ENCODE measurements at regions not wholly inside any gene's neighbourhood (a gene's known extent, or its start where the extent isn't known, plus 50 kb on each side); places are given as distances from the start of the nearest gene placed in this dataset.
"Not testable (repeated sequence)": the region's sequence is repeated elsewhere in the genome, so short reads cannot be mapped to it uniquely, and the experiment has no call there.

- H3K4me3 ChIP-seq (ENCODE audit: low read depth in 1 of 2, low read length in 2 of 2): no peak overlapping the region
- H3K4me1 ChIP-seq (ENCODE audit: control insufficient read depth in 2 of 2, insufficient read depth in 2 of 2, low read length in 1 of 2): no peaks in the 10 kb centered on the region
- peaks cover 3 to 6% of the 10 kb centered on the region in 2 donors for H3K27me3 ChIP-seq (ENCODE audit: control insufficient read depth in 1 of 2, insufficient read depth in 2 of 2, low read length in 2 of 2)
- WGBS, 2 donors: 60 to 71% methylated on average over 3 of the region's 3 CpGs
- no peak overlapping the region for H3K27ac ChIP-seq (ENCODE audit: low read depth in 2 of 2, low read length in 1 of 2)
- H3K9me3 ChIP-seq (ENCODE audit: control insufficient read depth in 2 of 2, insufficient read depth in 1 of 2, low read depth in 1 of 2, low read length in 1 of 2): no peaks in the 10 kb centered on the region
- H3K36me3 ChIP-seq (ENCODE audit: control insufficient read depth in 2 of 2, insufficient read depth in 2 of 2, low read length in 1 of 2): no peaks in the 10 kb centered on the region
Observed at GRCh38 chr2:37797081-37797480, 125.6 kb upstream of the CDC42EP3 start.

GRCh38 chr2:37798315-37799005 is 126.6 kb upstream of the RMDN2 start:
- Histone ChIP-seq H3K4me1 (ENCODE audit: control insufficient read depth in 2 of 2, insufficient read depth in 2 of 2, low read length in 1 of 2) (peaks cover 0 to 3% of the 10 kb centered on the region in 2 donors), H3K27ac (ENCODE audit: low read depth in 2 of 2, low read length in 1 of 2) (no peak overlapping the region), H3K4me3 (ENCODE audit: low read depth in 1 of 2, low read length in 2 of 2) (no peak overlapping the region), H3K36me3 (ENCODE audit: control insufficient read depth in 2 of 2, insufficient read depth in 2 of 2, low read length in 1 of 2) (no peaks in the 10 kb centered on the region), H3K9me3 (ENCODE audit: control insufficient read depth in 2 of 2, insufficient read depth in 1 of 2, low read depth in 1 of 2, low read length in 1 of 2) (no peaks in the 10 kb centered on the region), H3K27me3 (ENCODE audit: control insufficient read depth in 1 of 2, insufficient read depth in 2 of 2, low read length in 2 of 2) (peaks cover 3 to 6% of the 10 kb centered on the region in 2 donors)

DNA sequence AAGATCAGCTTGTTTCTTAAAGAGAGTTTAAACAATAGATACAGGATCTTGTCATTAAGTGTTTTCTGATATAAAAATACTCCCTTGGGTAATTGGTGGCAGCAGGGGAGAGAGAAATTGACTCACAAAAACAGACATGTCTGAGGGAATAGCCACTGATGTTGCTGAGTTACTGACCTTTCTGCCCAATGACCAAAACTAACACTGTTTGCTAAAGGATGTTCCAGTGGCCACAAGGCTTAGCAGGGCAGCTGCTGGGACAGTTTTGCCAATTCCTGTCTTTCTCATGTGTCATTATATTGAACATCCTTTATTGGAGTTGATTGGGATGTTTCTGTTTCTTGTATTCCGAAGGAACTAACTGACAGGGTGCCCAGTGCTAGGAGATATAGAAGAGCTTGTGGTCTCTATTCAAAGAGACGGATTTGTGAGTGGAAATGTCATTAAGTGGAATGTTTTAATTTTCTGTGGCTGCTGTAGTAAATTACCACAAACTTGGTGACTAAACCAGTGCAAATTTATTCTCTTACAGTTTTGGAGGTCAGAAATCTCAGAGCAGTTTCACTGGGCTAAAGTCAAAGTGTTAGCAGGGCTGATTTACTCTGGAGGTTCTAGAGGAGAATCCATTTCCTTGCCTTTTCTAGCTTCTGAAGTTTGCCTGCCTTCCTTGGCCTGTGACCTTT is 124.8 kb upstream of the RMDN2 start:
- H3K27me3 ChIP-seq (ENCODE audit: control insufficient read depth in 1 of 2, insufficient read depth in 2 of 2, low read length in 2 of 2): peaks cover 3 to 6% of the 10 kb centered on the region in 2 donors
- no peak overlapping the region for H3K27ac ChIP-seq (ENCODE audit: low read depth in 2 of 2, low read length in 1 of 2)
- H3K4me3 ChIP-seq (ENCODE audit: low read depth in 1 of 2, low read length in 2 of 2): no peak overlapping the region
- H3K9me3 ChIP-seq (ENCODE audit: control insufficient read depth in 2 of 2, insufficient read depth in 1 of 2, low read depth in 1 of 2, low read length in 1 of 2): no peaks in the 10 kb centered on the region
- WGBS, 2 donors: 93 to 97% methylated on average over 2 of the region's 2 CpGs
- H3K4me1 ChIP-seq (ENCODE audit: control insufficient read depth in 2 of 2, insufficient read depth in 2 of 2, low read length in 1 of 2): peaks cover 0 to 3% of the 10 kb centered on the region in 2 donors
- H3K36me3 ChIP-seq (ENCODE audit: control insufficient read depth in 2 of 2, insufficient read depth in 2 of 2, low read length in 1 of 2): no peaks in the 10 kb centered on the region

- Histone ChIP-seq H3K4me1 (ENCODE audit: control insufficient read depth in 2 of 2, insufficient read depth in 2 of 2, low read length in 1 of 2) (peaks cover 0 to 3% of the 10 kb centered on the region in 2 donors), H3K27me3 (ENCODE audit: control insufficient read depth in 1 of 2, insufficient read depth in 2 of 2, low read length in 2 of 2) (peaks cover 1 to 6% of the 10 kb centered on the region in 2 donors), H3K4me3 (ENCODE audit: low read depth in 1 of 2, low read length in 2 of 2) (no peak overlapping the region), H3K9me3 (ENCODE audit: control insufficient read depth in 2 of 2, insufficient read depth in 1 of 2, low read depth in 1 of 2, low read length in 1 of 2) (no peaks in the 10 kb centered on the region), H3K27ac (ENCODE audit: low read depth in 2 of 2, low read length in 1 of 2) (peak overlapping the region in 1 of 2 donors; percentile 26), H3K36me3 (ENCODE audit: control insufficient read depth in 2 of 2, insufficient read depth in 2 of 2, low read length in 1 of 2) (no peaks in the 10 kb centered on the region)
- 56 to 63% methylated on average over 4 of the region's 4 CpGs for WGBS, 2 donors
Observed at GRCh38 chr2:37802211-37802752, 122.8 kb upstream of the RMDN2 start.

DNA sequence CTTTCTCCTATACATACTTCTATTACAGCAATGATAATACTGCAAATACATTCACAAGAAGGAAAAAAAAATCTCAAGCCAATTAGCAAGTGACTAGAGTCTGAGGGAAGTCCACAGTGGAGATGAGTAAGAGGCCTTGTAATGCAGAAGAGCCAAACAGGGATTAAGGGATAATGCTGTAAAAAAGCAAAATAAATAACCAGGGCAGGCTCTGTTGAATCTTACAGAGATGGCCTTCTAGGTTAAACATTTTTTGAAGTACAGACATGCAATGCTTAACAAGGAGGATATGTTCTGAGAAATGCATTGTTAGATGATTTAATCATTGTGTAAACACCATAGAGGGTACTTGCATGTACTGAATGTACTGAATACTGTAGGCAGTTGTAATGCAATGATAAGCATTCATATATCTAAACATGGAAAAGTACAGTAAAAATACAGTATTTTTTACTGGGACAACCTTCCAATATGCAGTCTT is 122.1 kb upstream of the RMDN2 start:
- Histone ChIP-seq H3K9me3 (ENCODE audit: control insufficient read depth in 2 of 2, insufficient read depth in 1 of 2, low read depth in 1 of 2, low read length in 1 of 2) (no peaks in the 10 kb centered on the region), H3K27me3 (ENCODE audit: control insufficient read depth in 1 of 2, insufficient read depth in 2 of 2, low read length in 2 of 2) (peaks cover 0 to 6% of the 10 kb centered on the region in 2 donors), H3K4me1 (ENCODE audit: control insufficient read depth in 2 of 2, insufficient read depth in 2 of 2, low read length in 1 of 2) (peaks cover 0 to 3% of the 10 kb centered on the region in 2 donors), H3K27ac (ENCODE audit: low read depth in 2 of 2, low read length in 1 of 2) (no peak overlapping the region), H3K36me3 (ENCODE audit: control insufficient read depth in 2 of 2, insufficient read depth in 2 of 2, low read length in 1 of 2) (no peaks in the 10 kb centered on the region), H3K4me3 (ENCODE audit: low read depth in 1 of 2, low read length in 2 of 2) (no peak overlapping the region)

DNA sequence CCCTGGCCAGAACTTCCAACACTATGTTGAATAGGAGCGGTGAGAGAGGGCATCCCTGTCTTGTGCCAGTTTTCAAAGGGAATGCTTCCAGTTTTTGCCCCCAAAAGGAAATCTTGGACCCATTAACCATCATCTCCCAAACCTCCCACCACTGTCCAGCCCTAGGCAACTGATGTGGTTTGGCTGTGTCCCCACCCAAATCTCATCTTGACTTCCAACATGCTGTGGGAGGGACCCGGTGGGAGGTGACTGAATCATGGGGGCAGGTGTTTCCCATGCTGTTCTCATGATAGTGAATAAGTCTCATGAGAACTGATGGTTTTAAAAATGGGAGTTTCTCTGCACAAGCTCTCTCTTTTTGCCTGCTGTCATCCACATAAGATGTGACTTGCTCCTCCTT is 119.1 kb upstream of the RMDN2 start:
- not testable (repeated sequence) for H3K9me3 ChIP-seq (ENCODE audit: control insufficient read depth in 2 of 2, insufficient read depth in 1 of 2, low read depth in 1 of 2, low read length in 1 of 2)

DNA sequence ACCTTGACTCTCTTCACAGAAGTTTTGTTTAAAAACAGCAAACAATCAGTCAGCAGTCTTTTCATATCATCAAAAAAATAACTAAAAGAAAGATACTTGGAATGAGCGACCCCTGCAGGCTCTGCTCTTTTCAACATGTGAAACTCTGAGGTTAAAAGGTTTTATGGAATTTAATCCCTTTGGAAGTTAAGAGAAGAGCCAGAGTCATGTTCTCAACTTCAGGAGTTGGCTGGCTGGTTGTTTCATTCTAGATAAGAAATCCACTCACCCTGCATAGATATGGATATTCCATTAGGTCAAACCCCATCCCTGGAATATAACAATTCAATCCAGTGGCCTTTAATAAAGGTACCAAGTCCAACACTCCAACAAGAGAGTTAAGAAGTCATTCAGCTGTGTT is 115.6 kb upstream of the RMDN2 start:
- no peak overlapping the region for H3K4me3 ChIP-seq (ENCODE audit: low read depth in 1 of 2, low read length in 2 of 2)
- H3K36me3 ChIP-seq (ENCODE audit: control insufficient read depth in 2 of 2, insufficient read depth in 2 of 2, low read length in 1 of 2): no peaks in the 10 kb centered on the region
- no peak overlapping the region for H3K27ac ChIP-seq (ENCODE audit: low read depth in 2 of 2, low read length in 1 of 2)
- H3K9me3 ChIP-seq (ENCODE audit: control insufficient read depth in 2 of 2, insufficient read depth in 1 of 2, low read depth in 1 of 2, low read length in 1 of 2): no peaks in the 10 kb centered on the region
- no peaks in the 10 kb centered on the region for H3K4me1 ChIP-seq (ENCODE audit: control insufficient read depth in 2 of 2, insufficient read depth in 2 of 2, low read length in 1 of 2)
- H3K27me3 ChIP-seq (ENCODE audit: control insufficient read depth in 1 of 2, insufficient read depth in 2 of 2, low read length in 2 of 2): no peaks in the 10 kb centered on the region
- WGBS, 2 donors: 34 to 49% methylated on average over 1 of the region's 1 CpG

More for the DNA sequence above, 119.1 kb upstream of the RMDN2 start:
- not testable (repeated sequence) for H3K36me3 ChIP-seq (ENCODE audit: control insufficient read depth in 2 of 2, insufficient read depth in 2 of 2, low read length in 1 of 2); H3K27me3 ChIP-seq (ENCODE audit: control insufficient read depth in 1 of 2, insufficient read depth in 2 of 2, low read length in 2 of 2); H3K4me1 ChIP-seq (ENCODE audit: control insufficient read depth in 2 of 2, insufficient read depth in 2 of 2, low read length in 1 of 2); H3K4me3 ChIP-seq (ENCODE audit: low read depth in 1 of 2, low read length in 2 of 2); H3K27ac ChIP-seq (ENCODE audit: low read depth in 2 of 2, low read length in 1 of 2)
- 79 to 93% methylated on average over 2 of the region's 2 CpGs for WGBS, 2 donors

- Histone ChIP-seq H3K4me3 (ENCODE audit: low read depth in 1 of 2, low read length in 2 of 2) (no peak overlapping the region), H3K27ac (ENCODE audit: low read depth in 2 of 2, low read length in 1 of 2) (no peak overlapping the region), H3K9me3 (ENCODE audit: control insufficient read depth in 2 of 2, insufficient read depth in 1 of 2, low read depth in 1 of 2, low read length in 1 of 2) (no peaks in the 10 kb centered on the region), H3K36me3 (ENCODE audit: control insufficient read depth in 2 of 2, insufficient read depth in 2 of 2, low read length in 1 of 2) (no peaks in the 10 kb centered on the region), H3K27me3 (ENCODE audit: control insufficient read depth in 1 of 2, insufficient read depth in 2 of 2, low read length in 2 of 2) (no peaks in the 10 kb centered on the region), H3K4me1 (ENCODE audit: control insufficient read depth in 2 of 2, insufficient read depth in 2 of 2, low read length in 1 of 2) (no peaks in the 10 kb centered on the region)
- 66 to 79% methylated on average over 2 of the region's 2 CpGs for WGBS, 2 donors
Observed at GRCh38 chr2:37809931-37810570, 115.0 kb upstream of the RMDN2 start.

GRCh38 chr2:37812414-37812813 is 112.7 kb upstream of the RMDN2 start:
- H3K4me1 ChIP-seq (ENCODE audit: control insufficient read depth in 2 of 2, insufficient read depth in 2 of 2, low read length in 1 of 2): no peaks in the 10 kb centered on the region
- no peaks in the 10 kb centered on the region for H3K27me3 ChIP-seq (ENCODE audit: control insufficient read depth in 1 of 2, insufficient read depth in 2 of 2, low read length in 2 of 2)
- no peaks in the 10 kb centered on the region for H3K9me3 ChIP-seq (ENCODE audit: control insufficient read depth in 2 of 2, insufficient read depth in 1 of 2, low read depth in 1 of 2, low read length in 1 of 2)
- H3K27ac ChIP-seq (ENCODE audit: low read depth in 2 of 2, low read length in 1 of 2): no peak overlapping the region
- 64 to 83% methylated on average over 1 of the region's 1 CpG for whole genome bisulfite sequencing, 2 donors
- H3K36me3 ChIP-seq (ENCODE audit: control insufficient read depth in 2 of 2, insufficient read depth in 2 of 2, low read length in 1 of 2): no peaks in the 10 kb centered on the region
- no peak overlapping the region for H3K4me3 ChIP-seq (ENCODE audit: low read depth in 1 of 2, low read length in 2 of 2)
